ENCODE measurements at regions not wholly inside any gene's neighbourhood (a gene's known extent, or its start where the extent isn't known, plus 50 kb on each side); places are given as distances from the start of the nearest gene placed in this dataset.

DNA sequence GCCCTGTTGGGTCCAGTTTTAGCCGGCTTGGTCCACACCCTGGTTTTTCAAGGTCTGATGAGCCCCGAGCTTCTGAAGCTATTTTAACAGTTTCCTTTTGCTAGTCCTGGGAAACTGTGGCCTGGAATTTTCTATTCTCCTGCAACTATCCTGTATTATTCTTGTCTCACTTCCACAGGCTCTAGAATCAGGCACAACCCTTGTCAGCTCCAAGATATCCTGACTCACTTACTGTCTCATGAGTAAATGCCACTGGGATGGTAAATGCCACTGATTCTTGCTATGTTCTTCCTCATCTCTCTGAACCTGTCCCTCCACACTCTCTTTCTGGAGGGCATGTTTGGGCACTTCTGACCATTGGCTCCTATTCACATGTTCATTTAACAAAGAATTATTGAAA, 611.5 kb upstream of the IGFBP3 start:
- intact Hi-C loops (cut with micrococcal nuclease), result no loop called here

DNA sequence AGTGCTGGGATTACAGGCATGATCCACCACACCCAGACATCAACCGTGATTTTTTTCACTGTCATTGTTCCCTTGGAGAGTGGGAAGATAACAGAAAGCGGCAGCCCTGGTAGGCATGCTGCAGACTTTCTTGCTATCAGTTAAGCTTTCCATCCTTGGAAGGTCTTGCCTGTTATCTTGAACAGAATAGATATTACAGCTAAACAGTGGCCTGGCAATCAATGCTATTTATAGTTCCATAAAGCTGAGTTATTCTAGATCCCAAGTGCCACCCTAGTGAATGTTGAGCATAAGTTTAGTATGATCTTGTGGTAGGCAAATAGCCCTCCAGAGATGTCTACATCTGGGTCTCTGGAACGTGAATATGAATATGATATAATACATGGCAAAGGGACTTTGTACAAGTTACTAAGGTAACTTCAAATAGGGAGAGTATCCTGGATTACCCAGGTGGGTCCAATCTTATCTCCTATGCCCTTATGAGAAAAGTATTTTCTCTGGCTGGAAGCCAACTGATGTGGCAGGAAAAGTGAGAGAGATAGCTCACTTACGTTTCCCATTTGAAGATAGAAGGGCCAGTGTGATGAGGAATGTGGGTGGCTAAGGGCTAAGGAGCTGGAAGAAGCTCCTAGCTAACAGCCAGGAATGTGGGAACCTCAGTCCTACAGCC, 609.1 kb upstream of the IGFBP3 start:
- Mint-ChIP-seq H3K27ac (no peak overlapping the region), H3K4me1 (ENCODE audit: low read depth) (no peaks in the 10 kb centered on the region), H3K9me3 (peaks cover 30% of the 10 kb centered on the region), H3K27me3 (no peaks in the 10 kb centered on the region), H3K4me3 (no peak overlapping the region), H3K36me3 (ENCODE audit: low read depth) (no peaks in the 10 kb centered on the region)
- intact Hi-C loops (cut with micrococcal nuclease), result no loop called here

More for the DNA sequence above, 611.5 kb upstream of the IGFBP3 start:
- H3K36me3 Mint-ChIP-seq (ENCODE audit: low read depth), result no peaks in the 10 kb centered on the region
- peaks cover 45% of the 10 kb centered on the region for H3K9me3 Mint-ChIP-seq
- no peaks in the 10 kb centered on the region for H3K4me1 Mint-ChIP-seq (ENCODE audit: low read depth)
- no peak overlapping the region for H3K4me3 Mint-ChIP-seq
- H3K27ac Mint-ChIP-seq, result no peak overlapping the region
- H3K27me3 Mint-ChIP-seq, result no peaks in the 10 kb centered on the region

DNA sequence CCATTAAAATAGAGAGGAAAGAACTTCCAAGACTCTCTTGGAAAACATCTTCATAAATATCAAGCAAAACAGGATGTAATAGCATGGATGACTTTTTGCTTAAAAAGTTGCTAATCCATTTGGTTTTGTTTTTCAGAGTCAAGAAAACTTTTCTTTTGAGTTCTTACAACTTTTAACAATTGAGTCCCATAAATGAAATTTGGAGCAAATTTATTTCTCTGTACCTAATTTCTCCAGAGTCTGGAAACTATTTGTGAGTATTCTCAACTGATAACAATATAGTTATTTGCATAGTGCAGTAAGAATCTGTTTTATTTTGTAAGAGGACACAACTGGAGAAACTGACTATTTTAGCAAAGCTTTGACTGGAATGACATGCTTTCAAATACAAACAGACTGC, 606.3 kb upstream of the IGFBP3 start:
- H3K4me1 Mint-ChIP-seq (ENCODE audit: low read depth), result no peaks in the 10 kb centered on the region
- no peaks in the 10 kb centered on the region for H3K36me3 Mint-ChIP-seq (ENCODE audit: low read depth)
- intact Hi-C loops (cut with micrococcal nuclease), result no loop called here
- no peak overlapping the region for H3K27ac Mint-ChIP-seq
- no peak overlapping the region for H3K4me3 Mint-ChIP-seq
- H3K27me3 Mint-ChIP-seq, result no peaks in the 10 kb centered on the region
- peaks cover 22% of the 10 kb centered on the region for H3K9me3 Mint-ChIP-seq

DNA sequence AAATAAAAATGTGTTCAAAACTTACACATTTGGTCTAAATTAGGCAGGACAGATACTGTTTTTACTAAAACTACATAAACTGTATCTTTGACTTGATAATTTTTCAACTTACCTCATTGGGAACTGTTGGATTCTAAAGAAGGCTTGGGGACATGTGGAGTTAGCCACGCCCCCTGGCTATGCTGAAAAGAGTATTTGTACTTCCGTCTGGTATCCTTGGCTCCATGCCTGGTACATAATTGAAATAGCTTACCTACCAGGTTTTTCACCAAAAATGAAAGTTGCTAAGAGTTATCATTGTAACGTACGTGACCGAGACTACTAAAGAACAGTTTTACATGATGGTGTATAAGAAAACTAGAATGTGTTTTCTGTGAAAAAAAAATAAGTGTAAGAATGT, 604.8 kb upstream of the IGFBP3 start:
- Mint-ChIP-seq H3K27me3 (no peaks in the 10 kb centered on the region), H3K36me3 (ENCODE audit: low read depth) (no peaks in the 10 kb centered on the region), H3K27ac (no peak overlapping the region), H3K4me1 (ENCODE audit: low read depth) (no peaks in the 10 kb centered on the region), H3K9me3 (peaks cover 34% of the 10 kb centered on the region), H3K4me3 (no peak overlapping the region)
- intact Hi-C loops (cut with micrococcal nuclease), result no loop called here

DNA sequence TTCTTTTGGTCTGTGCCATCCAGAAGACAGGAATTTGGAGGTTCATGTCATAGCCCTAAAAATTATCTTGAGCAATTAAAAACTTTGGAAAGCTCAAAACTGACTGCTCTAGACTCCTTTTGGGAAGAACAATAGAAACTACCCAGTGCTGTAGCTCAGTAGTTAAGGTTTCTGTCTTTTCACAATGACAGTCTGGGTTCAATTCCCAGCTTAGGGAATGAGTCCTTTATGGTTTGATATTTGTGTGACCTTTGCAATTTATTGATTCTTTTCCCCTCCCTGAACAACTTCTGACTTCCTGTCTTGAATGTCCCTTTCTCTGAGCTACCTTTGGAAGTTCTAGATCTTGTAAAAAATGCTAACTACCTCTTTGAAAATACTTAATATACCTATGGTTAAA, 603.3 kb upstream of the IGFBP3 start:
- H3K27me3 Mint-ChIP-seq, result no peaks in the 10 kb centered on the region
- peaks cover 34% of the 10 kb centered on the region for H3K9me3 Mint-ChIP-seq
- H3K36me3 Mint-ChIP-seq (ENCODE audit: low read depth), result no peaks in the 10 kb centered on the region
- no peak overlapping the region for H3K27ac Mint-ChIP-seq
- no peaks in the 10 kb centered on the region for H3K4me1 Mint-ChIP-seq (ENCODE audit: low read depth)
- intact Hi-C loops (cut with micrococcal nuclease), result no loop called here
- H3K4me3 Mint-ChIP-seq, result no peak overlapping the region

DNA sequence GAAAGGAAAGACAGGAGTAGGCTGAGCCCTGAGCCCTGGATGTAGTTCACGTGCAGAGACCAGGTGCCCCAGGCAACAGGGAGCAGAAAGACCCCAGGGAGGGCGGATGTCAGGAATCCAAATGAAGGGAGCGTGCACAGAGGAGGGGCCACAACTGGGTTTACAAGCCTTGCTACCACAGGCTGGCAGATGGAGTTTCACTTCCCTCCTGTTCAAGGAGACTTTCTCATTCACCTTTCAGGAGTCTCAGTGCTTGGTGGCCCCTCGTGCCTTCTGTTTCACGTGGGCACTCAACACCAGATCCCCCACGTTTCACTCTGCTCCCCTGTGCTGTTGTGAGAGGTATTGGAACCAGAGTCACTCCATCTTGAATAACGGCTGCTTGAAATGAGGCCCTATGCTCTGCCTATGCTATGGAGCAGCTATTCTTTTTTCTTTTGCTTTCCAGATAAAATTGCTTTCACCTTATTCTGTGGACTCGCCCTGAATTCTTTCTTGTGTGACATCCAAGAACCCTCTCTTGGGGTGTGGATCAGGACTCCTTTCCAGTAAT, 601.4 kb upstream of the IGFBP3 start:
- Mint-ChIP-seq H3K27ac (no peak overlapping the region), H3K4me3 (no peak overlapping the region), H3K27me3 (no peaks in the 10 kb centered on the region), H3K36me3 (ENCODE audit: low read depth) (no peaks in the 10 kb centered on the region), H3K4me1 (ENCODE audit: low read depth) (no peaks in the 10 kb centered on the region), H3K9me3 (peaks cover 34% of the 10 kb centered on the region)
- intact Hi-C loops (cut with micrococcal nuclease), result no loop called here

DNA sequence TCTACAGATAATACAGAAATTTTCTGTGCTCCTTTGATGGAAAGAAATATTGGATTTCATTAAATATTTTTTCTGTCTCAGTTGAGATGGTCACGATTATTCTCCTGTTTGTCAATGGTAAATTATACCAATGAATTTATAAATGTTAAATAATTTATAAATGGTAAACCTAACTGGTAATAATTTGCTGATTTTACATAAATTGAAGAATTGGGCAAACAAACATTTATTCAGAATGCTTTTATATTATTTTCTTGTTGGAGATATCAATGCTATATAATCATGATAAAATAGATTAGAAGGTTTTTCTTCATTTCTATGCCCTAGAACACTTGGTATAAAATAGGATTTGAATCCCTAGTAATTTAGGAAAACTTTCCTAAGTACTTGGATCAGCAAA, 597.6 kb upstream of the IGFBP3 start:
- no peak overlapping the region for H3K4me3 Mint-ChIP-seq
- H3K27me3 Mint-ChIP-seq, result no peaks in the 10 kb centered on the region
- H3K36me3 Mint-ChIP-seq (ENCODE audit: low read depth), result no peaks in the 10 kb centered on the region
- peaks cover 47% of the 10 kb centered on the region for H3K9me3 Mint-ChIP-seq
- intact Hi-C loops (cut with micrococcal nuclease), result no loop called here
- no peak overlapping the region for H3K27ac Mint-ChIP-seq
- H3K4me1 Mint-ChIP-seq (ENCODE audit: low read depth), result no peaks in the 10 kb centered on the region

DNA sequence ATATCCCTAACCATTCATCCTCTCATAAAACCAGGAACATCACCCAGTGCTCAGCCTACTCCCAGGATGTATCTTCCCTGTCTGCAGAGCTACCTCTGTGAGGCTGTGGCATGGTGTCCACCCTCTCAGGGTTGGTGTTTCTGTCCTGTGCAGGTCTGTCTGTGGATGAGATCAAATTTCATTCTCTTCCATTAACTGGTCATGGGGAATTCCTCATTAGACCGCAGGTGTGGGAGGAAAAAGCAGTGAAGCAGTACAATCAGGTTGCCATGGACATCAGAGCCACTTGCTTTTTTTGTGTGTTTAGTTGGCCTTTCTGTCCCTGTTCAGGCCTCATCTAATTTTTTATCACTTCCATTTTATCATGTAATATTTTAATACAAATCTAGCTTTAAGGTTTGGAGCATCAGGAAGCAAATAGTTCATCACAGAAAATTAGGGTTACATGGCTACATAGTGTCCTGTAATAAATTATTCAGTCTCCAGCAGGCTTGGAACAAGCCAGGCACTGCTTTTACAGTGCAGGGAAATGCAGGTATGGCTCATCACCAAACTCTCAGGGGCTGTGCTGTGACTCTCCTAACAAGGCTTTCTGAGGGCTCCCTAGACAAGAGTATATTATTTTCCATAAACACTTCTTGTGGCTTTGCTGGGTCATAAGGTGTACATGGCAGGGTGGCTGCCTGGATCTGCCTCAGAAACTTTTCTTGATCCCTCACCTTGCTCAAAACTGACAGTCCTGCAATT, 594.9 kb upstream of the IGFBP3 start:
- intact Hi-C loops (cut with micrococcal nuclease), result no loop called here

DNA sequence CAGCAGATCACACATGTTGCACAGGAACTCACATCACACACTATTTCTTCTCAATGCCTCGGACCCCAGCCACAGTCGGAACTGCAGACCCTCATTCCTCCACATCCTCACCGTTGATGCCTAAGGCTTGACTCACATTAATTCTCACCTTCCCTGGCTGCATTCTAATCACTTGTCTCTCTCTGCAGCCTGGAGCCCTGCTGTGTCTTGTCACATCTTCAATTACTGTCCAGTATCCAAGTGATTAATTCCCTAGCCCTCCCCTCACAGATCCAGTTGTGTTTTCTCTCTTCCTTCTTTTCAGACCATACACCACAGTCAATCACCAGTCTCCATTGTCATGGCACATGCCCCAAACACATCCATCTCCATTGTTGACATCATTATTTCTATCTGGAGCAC, 592.4 kb upstream of the IGFBP3 start:
- H3K27ac Mint-ChIP-seq, result no peak overlapping the region
- H3K36me3 Mint-ChIP-seq (ENCODE audit: low read depth), result no peaks in the 10 kb centered on the region
- no peak overlapping the region for H3K4me3 Mint-ChIP-seq
- H3K9me3 Mint-ChIP-seq, result peaks cover 49% of the 10 kb centered on the region
- no peaks in the 10 kb centered on the region for H3K27me3 Mint-ChIP-seq
- intact Hi-C loops (cut with micrococcal nuclease), result no loop called here
- H3K4me1 Mint-ChIP-seq (ENCODE audit: low read depth), result no peaks in the 10 kb centered on the region

More for the DNA sequence above, 594.9 kb upstream of the IGFBP3 start:
- Mint-ChIP-seq H3K4me3 (no peak overlapping the region), H3K4me1 (ENCODE audit: low read depth) (no peaks in the 10 kb centered on the region), H3K9me3 (peaks cover 47% of the 10 kb centered on the region), H3K27ac (no peak overlapping the region), H3K36me3 (ENCODE audit: low read depth) (no peaks in the 10 kb centered on the region), H3K27me3 (no peaks in the 10 kb centered on the region)

DNA sequence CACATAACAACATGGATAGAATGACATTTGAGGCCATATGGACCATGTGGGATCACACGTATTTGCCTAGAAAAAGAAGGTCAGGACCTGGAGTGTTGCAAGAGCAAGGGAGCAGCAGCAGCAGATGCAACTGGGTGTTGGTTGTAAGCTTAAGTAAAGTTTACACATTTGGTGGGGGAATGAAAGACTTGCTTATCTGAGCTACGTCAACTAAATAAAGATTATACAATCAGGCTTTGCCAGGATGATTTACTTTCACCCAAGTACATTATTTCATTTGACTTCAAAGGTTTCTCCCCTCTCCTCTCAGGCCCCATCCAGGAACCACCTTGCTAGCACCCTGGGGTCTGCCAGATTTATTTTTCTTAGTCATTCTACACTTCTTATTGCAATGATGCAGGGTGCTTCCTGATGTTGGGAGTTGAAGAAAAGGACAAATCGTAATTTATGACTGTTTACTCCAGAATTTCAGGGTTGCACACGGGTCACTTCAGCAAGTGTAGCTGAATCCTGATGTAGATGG, 591.9 kb upstream of the IGFBP3 start:
- H3K9me3 Mint-ChIP-seq, result peaks cover 49% of the 10 kb centered on the region
- no peaks in the 10 kb centered on the region for H3K4me1 Mint-ChIP-seq (ENCODE audit: low read depth)
- no peak overlapping the region for H3K27ac Mint-ChIP-seq
- H3K36me3 Mint-ChIP-seq (ENCODE audit: low read depth), result no peaks in the 10 kb centered on the region
- intact Hi-C loops (cut with micrococcal nuclease), result no loop called here
- no peak overlapping the region for H3K4me3 Mint-ChIP-seq
- no peaks in the 10 kb centered on the region for H3K27me3 Mint-ChIP-seq

DNA sequence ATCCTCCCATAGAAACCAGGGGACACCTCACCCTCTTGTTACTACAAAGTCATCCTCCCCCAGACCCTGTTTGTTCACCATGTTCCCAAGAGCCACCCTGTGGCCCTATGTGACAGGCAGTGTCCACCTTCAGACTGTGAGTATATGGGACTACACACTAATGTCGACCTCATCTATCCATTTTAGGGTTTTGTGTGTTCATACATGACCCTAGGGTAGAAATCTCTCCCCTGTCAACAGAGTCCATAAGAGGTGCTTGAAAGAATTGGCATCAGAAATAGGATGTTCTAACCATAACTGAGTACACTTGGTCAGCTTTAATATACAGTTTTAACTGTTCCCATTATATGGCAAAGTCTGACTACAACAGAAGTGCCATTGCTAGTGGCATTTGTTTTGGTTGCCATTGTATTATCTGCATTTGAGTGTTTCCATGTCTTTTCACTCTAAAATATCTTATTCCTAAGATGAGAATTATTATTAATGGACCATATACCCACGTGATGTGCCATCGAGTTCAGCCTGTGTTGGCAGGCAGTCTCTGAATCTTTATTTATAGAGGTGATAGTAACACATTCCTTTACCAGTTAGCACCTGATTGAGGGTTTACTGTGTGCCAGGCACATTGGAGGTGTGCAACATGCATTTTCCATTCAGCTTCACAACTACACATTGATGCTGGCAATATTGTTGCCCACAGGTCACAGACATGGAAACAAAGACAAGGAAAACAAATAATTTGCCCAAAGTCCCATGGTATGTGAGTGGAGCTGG, 590.6 kb upstream of the IGFBP3 start:
- no peak overlapping the region for H3K27ac Mint-ChIP-seq
- intact Hi-C loops (cut with micrococcal nuclease), result no loop called here
- peaks cover 53% of the 10 kb centered on the region for H3K9me3 Mint-ChIP-seq
- H3K4me1 Mint-ChIP-seq (ENCODE audit: low read depth), result no peaks in the 10 kb centered on the region
- no peaks in the 10 kb centered on the region for H3K27me3 Mint-ChIP-seq
- H3K36me3 Mint-ChIP-seq (ENCODE audit: low read depth), result no peaks in the 10 kb centered on the region
- H3K4me3 Mint-ChIP-seq, result no peak overlapping the region

DNA sequence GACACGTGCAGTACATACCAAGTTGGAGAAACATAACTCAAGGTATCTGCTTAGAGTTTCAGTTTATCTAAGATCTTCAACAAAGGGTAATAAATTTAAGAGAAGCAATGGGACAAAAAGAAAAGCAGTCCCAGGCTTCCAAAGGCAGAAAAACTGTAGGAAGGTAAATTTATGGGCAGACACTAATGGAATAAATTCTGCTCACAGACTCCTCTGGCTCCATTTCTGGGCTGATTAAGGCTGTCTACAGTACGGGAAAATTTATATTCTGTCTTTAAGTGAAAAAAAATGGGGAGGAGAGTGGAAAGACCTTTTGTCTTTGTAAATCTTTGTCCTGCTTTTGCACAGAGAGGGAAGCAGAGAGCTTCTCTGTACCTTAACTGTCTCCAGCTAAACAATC, 587.5 kb upstream of the IGFBP3 start:
- H3K36me3 Mint-ChIP-seq (ENCODE audit: low read depth), result no peaks in the 10 kb centered on the region
- H3K9me3 Mint-ChIP-seq, result peaks cover 57% of the 10 kb centered on the region
- intact Hi-C loops (cut with micrococcal nuclease), result no loop called here
- no peaks in the 10 kb centered on the region for H3K27me3 Mint-ChIP-seq
- no peaks in the 10 kb centered on the region for H3K4me1 Mint-ChIP-seq (ENCODE audit: low read depth)
- no peak overlapping the region for H3K4me3 Mint-ChIP-seq
- H3K27ac Mint-ChIP-seq, result no peak overlapping the region

DNA sequence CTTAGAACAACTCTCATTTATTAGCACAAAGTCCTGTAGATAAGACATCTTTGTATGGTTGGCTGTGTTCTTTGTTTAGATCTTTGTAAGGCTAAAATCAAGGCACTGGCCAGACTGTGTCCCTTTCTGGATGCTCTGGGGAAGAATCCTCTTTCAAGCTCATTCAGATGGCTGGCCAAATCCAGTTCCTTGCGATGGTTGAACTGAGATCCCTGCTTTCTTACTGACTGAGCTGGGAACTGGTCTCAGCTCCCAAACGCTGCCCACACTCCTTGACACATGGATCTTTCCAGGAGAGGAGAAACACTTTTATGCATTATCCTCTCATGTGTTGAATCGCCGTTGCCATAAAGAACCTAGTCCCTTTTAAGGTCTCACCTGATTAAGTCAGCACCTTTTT, 586.5 kb upstream of the IGFBP3 start:
- Mint-ChIP-seq H3K27me3 (no peaks in the 10 kb centered on the region), H3K27ac (no peak overlapping the region), H3K9me3 (peaks cover 47% of the 10 kb centered on the region), H3K4me3 (no peak overlapping the region), H3K4me1 (ENCODE audit: low read depth) (no peaks in the 10 kb centered on the region), H3K36me3 (ENCODE audit: low read depth) (no peaks in the 10 kb centered on the region)
- intact Hi-C loops (cut with micrococcal nuclease), result no loop called here

DNA sequence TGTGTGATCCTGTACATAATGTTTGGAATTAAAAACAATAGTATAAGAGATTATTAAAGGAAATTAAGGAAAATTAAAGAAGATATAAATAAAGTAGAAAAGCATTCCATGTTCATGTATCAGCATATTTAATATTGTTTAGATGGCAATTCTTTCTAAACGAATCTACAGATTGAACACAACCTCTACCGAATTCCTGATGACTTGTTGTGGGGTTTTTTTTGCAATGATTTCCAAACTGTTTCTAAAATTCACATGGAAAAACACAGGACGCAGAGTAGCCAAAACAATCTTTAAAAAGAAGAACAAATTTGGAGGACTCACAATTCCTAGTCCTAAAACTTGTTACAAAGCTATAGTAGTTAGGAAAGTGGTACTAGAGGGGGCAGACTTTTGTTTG, 573.4 kb upstream of the IGFBP3 start:
- Mint-ChIP-seq H3K36me3 (ENCODE audit: low read depth) (no peaks in the 10 kb centered on the region), H3K27ac (no peak overlapping the region), H3K4me1 (ENCODE audit: low read depth) (no peaks in the 10 kb centered on the region), H3K9me3 (peaks cover 75% of the 10 kb centered on the region), H3K4me3 (no peak overlapping the region), H3K27me3 (no peaks in the 10 kb centered on the region)
- intact Hi-C loops (cut with micrococcal nuclease), result no loop called here
